HFF-Myc (cell line): ENCODE measurements at regions not wholly inside any gene's neighbourhood (a gene's known extent, or its start where the extent isn't known, plus 50 kb on each side); places are given as distances from the start of the nearest gene placed in this dataset.

Experiments used
- DNase-seq: peaks from one replicate; pipeline ENCODE4 v3.0.0-alpha.2; 2011; ENCODE audit warnings: low read depth; ENCODE audit errors: extremely low read depth
- H3K4me3 ChIP-seq: replicated peaks from 2 replicates; pipeline ENCODE4 v1.5.1; 2011; ENCODE audit warnings: low read depth, mild to moderate bottlenecking, control low read depth, low read length
- TF ChIP-seq, protein P1 (sequence below): IDR thresholded peaks from 2 replicates; pipeline ENCODE4 v1.5.1; 2012; ENCODE audit warnings: mild to moderate bottlenecking, low read depth, low read length, control low read depth; ENCODE audit errors: missing control alignments

DNA sequence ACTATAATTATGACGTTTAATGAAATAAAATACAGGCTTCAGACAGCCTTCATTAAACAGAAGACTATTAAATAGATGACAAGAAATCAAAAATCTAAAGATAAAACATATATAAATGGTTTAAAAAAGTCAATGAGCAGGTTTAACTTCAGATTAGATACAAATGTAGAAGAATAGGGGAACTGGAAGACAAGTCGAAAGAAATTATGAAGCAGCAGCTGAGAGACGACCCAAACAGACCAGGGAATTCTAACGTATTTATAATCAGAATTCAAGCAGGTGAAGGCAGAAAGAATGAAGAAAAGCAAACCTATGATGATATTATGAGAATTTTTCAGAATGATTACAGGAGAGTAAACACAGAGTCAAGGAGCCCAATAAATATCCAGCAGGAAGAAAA is 235.1 kb upstream of the XYLT1 start:
- DNase-seq = no peak
- TF ChIP-seq, protein P1, sequence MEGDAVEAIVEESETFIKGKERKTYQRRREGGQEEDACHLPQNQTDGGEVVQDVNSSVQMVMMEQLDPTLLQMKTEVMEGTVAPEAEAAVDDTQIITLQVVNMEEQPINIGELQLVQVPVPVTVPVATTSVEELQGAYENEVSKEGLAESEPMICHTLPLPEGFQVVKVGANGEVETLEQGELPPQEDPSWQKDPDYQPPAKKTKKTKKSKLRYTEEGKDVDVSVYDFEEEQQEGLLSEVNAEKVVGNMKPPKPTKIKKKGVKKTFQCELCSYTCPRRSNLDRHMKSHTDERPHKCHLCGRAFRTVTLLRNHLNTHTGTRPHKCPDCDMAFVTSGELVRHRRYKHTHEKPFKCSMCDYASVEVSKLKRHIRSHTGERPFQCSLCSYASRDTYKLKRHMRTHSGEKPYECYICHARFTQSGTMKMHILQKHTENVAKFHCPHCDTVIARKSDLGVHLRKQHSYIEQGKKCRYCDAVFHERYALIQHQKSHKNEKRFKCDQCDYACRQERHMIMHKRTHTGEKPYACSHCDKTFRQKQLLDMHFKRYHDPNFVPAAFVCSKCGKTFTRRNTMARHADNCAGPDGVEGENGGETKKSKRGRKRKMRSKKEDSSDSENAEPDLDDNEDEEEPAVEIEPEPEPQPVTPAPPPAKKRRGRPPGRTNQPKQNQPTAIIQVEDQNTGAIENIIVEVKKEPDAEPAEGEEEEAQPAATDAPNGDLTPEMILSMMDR = no peak
- no peak overlapping the region for H3K4me3 ChIP-seq

- TF ChIP-seq, protein P1 = no peak
- DNase-seq = no peak
- H3K4me3 ChIP-seq = no peak overlapping the region
Measured at GRCh38 chr16:17696616-17697015, 225.9 kb upstream of the XYLT1 start.

DNA sequence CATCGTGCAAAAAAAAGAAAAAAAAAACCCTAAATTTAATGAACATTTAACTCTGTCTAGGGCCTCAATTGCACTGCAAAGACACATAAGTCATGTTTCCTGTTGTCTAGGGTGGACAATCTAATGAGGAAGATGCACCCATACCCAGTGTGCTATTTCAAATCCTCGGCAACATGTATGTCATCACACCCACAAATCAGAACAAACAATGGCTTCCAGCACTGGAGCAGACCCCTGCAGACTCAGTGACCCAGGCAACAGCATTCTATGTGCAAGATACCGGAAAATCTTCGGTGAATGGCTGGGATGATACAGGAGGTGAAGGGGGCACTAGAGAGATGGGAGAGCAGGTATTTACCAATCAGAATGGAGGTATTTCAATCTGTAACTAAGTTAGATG is 221.7 kb upstream of the XYLT1 start:
- H3K4me3 ChIP-seq = no peak overlapping the region
- DNase-seq = no peak
- TF ChIP-seq, protein P1 = no peak

- TF ChIP-seq, protein P1 = no peak
- no peak overlapping the region for H3K4me3 ChIP-seq
- DNase-seq = no peak
Measured at GRCh38 chr16:17691899-17692176, 221.1 kb upstream of the XYLT1 start.

GRCh38 chr16:17691106-17691898 is 220.5 kb upstream of the XYLT1 start:
- DNase-seq = no peak
- H3K4me3 ChIP-seq = no peak overlapping the region
- TF ChIP-seq, protein P1 = no peak

DNA sequence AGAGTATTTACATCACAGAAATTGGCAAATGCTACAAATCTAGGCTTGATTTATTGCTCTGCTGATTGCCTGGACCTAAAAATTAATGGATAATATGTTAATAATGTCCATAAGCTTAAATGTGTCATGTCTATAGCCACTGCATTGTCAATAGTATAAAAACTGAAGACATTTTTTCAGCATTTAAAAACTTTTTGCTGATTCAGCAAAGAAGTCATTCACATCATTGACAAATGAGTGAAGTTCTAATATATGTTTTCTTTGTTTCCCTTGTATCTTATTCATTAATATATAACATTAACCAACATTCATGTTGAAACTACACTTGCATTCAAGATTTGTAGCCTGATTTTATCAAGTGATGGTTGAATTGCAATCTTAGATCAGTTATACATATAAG is 214.7 kb upstream of the XYLT1 start:
- no peak overlapping the region for H3K4me3 ChIP-seq
- no peak for DNase-seq
- TF ChIP-seq, protein P1 = no peak

- TF ChIP-seq, protein P1 = no peak
- no peak overlapping the region for H3K4me3 ChIP-seq
- no peak for DNase-seq
Measured at GRCh38 chr16:17683281-17683680, 212.5 kb upstream of the XYLT1 start.
